Head of caudate nucleus (tissue), 42 donors: ENCODE measurements at regions not wholly inside any gene's neighbourhood (a gene's known extent, or its start where the extent isn't known, plus 50 kb on each side); places are given as distances from the start of the nearest gene placed in this dataset.

ENCODE experiments used
- DNase-seq, 42 donors: peaks; one replicate each; pipeline versions ENCODE4 v3.0.0 to v3.0.0-alpha.2; 2020 to 2021; ENCODE audit warnings: mixed read lengths in 7 of 42
- intact Hi-C: fragments of 100-400 bp; cut with DNase I; formaldehyde crosslinking; loops from one replicate; pipeline ENCODE4 v1.15.0; 2022

- intact Hi-C loops: no loop called here
- no peak for DNase-seq
Measured at GRCh38 chr3:18660059-18660458, 234.9 kb upstream of the SATB1 start.

GRCh38 chr3:18657858-18658820, 233.0 kb upstream of the SATB1 start:
- intact Hi-C loops: no loop called here
- DNase-seq: no peak

GRCh38 chr3:18656866-18657265, 231.7 kb upstream of the SATB1 start:
- DNase-seq: no peak
- intact Hi-C loops: no loop called here

- DNase-seq: no peak
- intact Hi-C loops: no loop called here
Measured at GRCh38 chr3:18656410-18656809, 231.3 kb upstream of the SATB1 start.

GRCh38 chr3:18655827-18656226, 230.7 kb upstream of the SATB1 start:
- intact Hi-C loops: no loop called here
- no peak for DNase-seq

GRCh38 chr3:18652781-18653180, 227.6 kb upstream of the SATB1 start:
- no peak for DNase-seq
- intact Hi-C loops: no loop called here

- no peak for DNase-seq
- intact Hi-C loops: no loop called here
Measured at GRCh38 chr3:18650731-18651130, 225.6 kb upstream of the SATB1 start.

GRCh38 chr3:18649666-18650363, 224.7 kb upstream of the SATB1 start:
- intact Hi-C loops: no loop called here
- no peak for DNase-seq

- intact Hi-C loops: no loop called here
- no peak for DNase-seq
Measured at GRCh38 chr3:18648868-18649462, 223.8 kb upstream of the SATB1 start.

- intact Hi-C loops: no loop called here
- no peak for DNase-seq
Measured at GRCh38 chr3:18648159-18648558, 223.0 kb upstream of the SATB1 start.

- intact Hi-C loops: no loop called here
- DNase-seq: no peak
Measured at GRCh38 chr3:18645619-18646018, 220.5 kb upstream of the SATB1 start.

GRCh38 chr3:18643281-18643680, 218.1 kb upstream of the SATB1 start:
- no peak for DNase-seq
- intact Hi-C loops: no loop called here

- intact Hi-C loops: no loop called here
- DNase-seq: no peak
Measured at GRCh38 chr3:18641916-18642315, 216.8 kb upstream of the SATB1 start.

GRCh38 chr3:18635215-18635614, 210.1 kb upstream of the SATB1 start:
- intact Hi-C loops: no loop called here
- DNase-seq: no peak

GRCh38 chr3:18634461-18634860, 209.3 kb upstream of the SATB1 start:
- intact Hi-C loops: no loop called here
- no peak for DNase-seq

- no peak for DNase-seq
- intact Hi-C loops: no loop called here
Measured at GRCh38 chr3:18633002-18633401, 207.9 kb upstream of the SATB1 start.

- no peak for DNase-seq
- intact Hi-C loops: no loop called here
Measured at GRCh38 chr3:18630295-18630694, 205.2 kb upstream of the SATB1 start.

GRCh38 chr3:18625085-18625484, 199.9 kb upstream of the SATB1 start:
- intact Hi-C loops: no loop called here
- DNase-seq: no peak

GRCh38 chr3:18623220-18623619, 198.1 kb upstream of the SATB1 start:
- intact Hi-C loops: no loop called here
- no peak for DNase-seq

- no peak for DNase-seq
- intact Hi-C loops: no loop called here
Measured at GRCh38 chr3:18618723-18619122, 193.6 kb upstream of the SATB1 start.
